K562 (cell line): ENCODE measurements at regions not wholly inside any gene's neighbourhood (a gene's known extent, or its start where the extent isn't known, plus 50 kb on each side); places are given as distances from the start of the nearest gene placed in this dataset.

Experiments
- ATF3 ChIP-seq, 2 experiments: fragments of 450-650 bp in 1 of 2; sonication (generic) in 1 of 2; formaldehyde crosslinking in 1 of 2; IDR thresholded peaks in 1 of 2; conservative IDR thresholded peaks in 1 of 2; 2 replicates each; pipeline versions ENCODE4 v1.6.1 to v1.8.1; 2016 to 2023; ENCODE audit warnings: mild to moderate bottlenecking in 2 of 2, moderate library complexity in 2 of 2, inconsistent platforms in 1 of 2, missing genetic modification reagents in 1 of 2
- CBFB ChIP-seq: sonication (generic); formaldehyde crosslinking; IDR thresholded peaks from 2 replicates; pipeline ENCODE4 v1.4.0; 2020; ENCODE audit warnings: mild to moderate bottlenecking, missing genetic modification reagents
- CTCF ChIP-seq, 3 experiments: IDR thresholded peaks in 2 of 3; conservative IDR thresholded peaks in 1 of 3; 2 replicates each; pipeline ENCODE4 v1.5.1; 2011 to 2012; ENCODE audit warnings: low read length in 3 of 3, mild to moderate bottlenecking in 3 of 3, control low read depth in 2 of 3, improper control_type of control experiment in 1 of 3, inconsistent platforms in 1 of 3, low read depth in 1 of 3, mixed read lengths in 1 of 3, moderate library complexity in 1 of 3; ENCODE audit not compliant: insufficient read depth in 2 of 3
- ELF1 ChIP-seq: fragments of 200-800 bp; sonication (Bioruptor generic); IDR thresholded peaks from 2 replicates; pipeline ENCODE4 v1.6.1; 2016; ENCODE audit warnings: missing genetic modification characterization, missing compliant biosample characterization
- MAFK ChIP-seq: IDR thresholded peaks from 2 replicates; pipeline ENCODE4 v1.6.1; 2011; ENCODE audit warnings: low read length, improper control_type of control experiment
- NFIC ChIP-seq: fragments of 450-650 bp; IDR thresholded peaks from 2 replicates; pipeline ENCODE4 v1.6.1; 2017; ENCODE audit warnings: mild to moderate bottlenecking, inconsistent platforms
- POLR2AphosphoS5 ChIP-seq: IDR thresholded peaks from 2 replicates; pipeline ENCODE4 v1.6.1; 2011; ENCODE audit warnings: mild to moderate bottlenecking, low read depth, low read length, moderate library complexity; ENCODE audit not compliant: control insufficient read depth, insufficient read depth
- RAD21 ChIP-seq, 2 experiments: fragments of 250-450 bp in 1 of 2; fragments of 450-650 bp in 1 of 2; sonication (Bioruptor Pico) in 1 of 2; formaldehyde crosslinking in 1 of 2; IDR thresholded peaks in 1 of 2; conservative IDR thresholded peaks in 1 of 2; 2 replicates each; pipeline versions ENCODE4 v1.4.0 to v1.8.0; 2020 to 2022; ENCODE audit warnings: mild to moderate bottlenecking in 2 of 2, moderate library complexity in 1 of 2
- SRSF7 ChIP-seq: fragments of 200-400 bp; formaldehyde crosslinking; optimal IDR thresholded peaks from 2 replicates; pipeline ENCODE3; 2017; ENCODE audit warnings: mild to moderate bottlenecking, low read depth, low read length
- TF ChIP-seq, protein P1 (sequence below): fragments of 450-650 bp; IDR thresholded peaks from 2 replicates; pipeline ENCODE4 v1.6.1; 2016; ENCODE audit warnings: low read depth

GRCh38 chr2:43045866-43046265 lies 180.5 kb downstream of the ZFP36L2 start:
- TF ChIP-seq, protein P1, sequence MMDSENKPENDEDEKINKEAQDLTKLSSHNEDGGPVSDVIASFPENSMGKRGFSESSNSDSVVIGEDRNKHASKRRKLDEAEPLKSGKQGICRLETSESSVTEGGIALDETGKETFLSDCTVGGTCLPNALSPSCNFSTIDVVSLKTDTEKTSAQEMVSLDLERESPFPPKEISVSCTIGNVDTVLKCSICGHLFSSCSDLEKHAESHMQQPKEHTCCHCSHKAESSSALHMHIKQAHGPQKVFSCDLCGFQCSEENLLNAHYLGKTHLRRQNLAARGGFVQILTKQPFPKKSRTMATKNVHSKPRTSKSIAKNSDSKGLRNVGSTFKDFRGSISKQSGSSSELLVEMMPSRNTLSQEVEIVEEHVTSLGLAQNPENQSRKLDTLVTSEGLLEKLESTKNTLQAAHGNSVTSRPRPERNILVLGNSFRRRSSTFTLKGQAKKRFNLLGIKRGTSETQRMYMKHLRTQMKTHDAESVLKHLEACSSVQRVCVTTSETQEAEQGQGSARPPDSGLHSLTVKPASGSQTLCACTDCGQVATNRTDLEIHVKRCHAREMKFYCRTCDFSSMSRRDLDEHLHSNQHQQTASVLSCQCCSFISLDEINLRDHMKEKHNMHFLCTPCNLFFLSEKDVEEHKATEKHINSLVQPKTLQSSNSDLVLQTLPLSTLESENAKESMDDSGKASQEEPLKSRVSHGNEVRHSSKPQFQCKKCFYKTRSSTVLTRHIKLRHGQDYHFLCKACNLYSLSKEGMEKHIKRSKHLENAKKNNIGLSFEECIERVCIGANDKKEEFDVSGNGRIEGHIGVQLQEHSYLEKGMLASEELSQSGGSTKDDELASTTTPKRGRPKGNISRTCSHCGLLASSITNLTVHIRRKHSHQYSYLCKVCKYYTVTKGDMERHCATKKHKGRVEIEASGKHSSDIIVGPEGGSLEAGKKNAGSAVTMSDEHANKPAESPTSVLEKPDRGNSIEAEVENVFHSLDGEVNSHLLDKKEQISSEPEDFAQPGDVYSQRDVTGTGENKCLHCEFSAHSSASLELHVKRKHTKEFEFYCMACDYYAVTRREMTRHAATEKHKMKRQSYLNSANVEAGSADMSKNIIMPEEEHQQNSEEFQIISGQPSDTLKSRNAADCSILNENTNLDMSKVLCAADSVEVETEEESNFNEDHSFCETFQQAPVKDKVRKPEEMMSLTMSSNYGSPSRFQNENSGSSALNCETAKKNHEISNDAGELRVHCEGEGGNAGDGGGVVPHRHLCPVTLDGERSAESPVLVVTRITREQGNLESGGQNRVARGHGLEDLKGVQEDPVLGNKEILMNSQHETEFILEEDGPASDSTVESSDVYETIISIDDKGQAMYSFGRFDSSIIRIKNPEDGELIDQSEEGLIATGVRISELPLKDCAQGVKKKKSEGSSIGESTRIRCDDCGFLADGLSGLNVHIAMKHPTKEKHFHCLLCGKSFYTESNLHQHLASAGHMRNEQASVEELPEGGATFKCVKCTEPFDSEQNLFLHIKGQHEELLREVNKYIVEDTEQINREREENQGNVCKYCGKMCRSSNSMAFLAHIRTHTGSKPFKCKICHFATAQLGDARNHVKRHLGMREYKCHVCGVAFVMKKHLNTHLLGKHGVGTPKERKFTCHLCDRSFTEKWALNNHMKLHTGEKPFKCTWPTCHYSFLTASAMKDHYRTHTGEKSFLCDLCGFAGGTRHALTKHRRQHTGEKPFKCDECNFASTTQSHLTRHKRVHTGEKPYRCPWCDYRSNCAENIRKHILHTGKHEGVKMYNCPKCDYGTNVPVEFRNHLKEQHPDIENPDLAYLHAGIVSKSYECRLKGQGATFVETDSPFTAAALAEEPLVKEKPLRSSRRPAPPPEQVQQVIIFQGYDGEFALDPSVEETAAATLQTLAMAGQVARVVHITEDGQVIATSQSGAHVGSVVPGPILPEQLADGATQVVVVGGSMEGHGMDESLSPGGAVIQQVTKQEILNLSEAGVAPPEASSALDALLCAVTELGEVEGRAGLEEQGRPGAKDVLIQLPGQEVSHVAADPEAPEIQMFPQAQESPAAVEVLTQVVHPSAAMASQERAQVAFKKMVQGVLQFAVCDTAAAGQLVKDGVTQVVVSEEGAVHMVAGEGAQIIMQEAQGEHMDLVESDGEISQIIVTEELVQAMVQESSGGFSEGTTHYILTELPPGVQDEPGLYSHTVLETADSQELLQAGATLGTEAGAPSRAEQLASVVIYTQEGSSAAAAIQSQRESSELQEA, result no peak
- no peak for TF ChIP-seq CBFB (CRISPR knock-in tag)
- no peak for TF ChIP-seq POLR2AphosphoS5
- TF ChIP-seq ELF1 (tag), result no peak
- no peak for TF ChIP-seq ATF3 (IDR thresholded peaks at IDR 0.05)
- no peak for TF ChIP-seq ATF3 (CRISPR knock-in tag; conservative IDR thresholded peaks at IDR 0.05)
- TF ChIP-seq MAFK, result no peak
- TF ChIP-seq SRSF7, result no peak
- no peak for TF ChIP-seq CTCF (IDR thresholded peaks at IDR 0.05 in 2 of 3, conservative IDR thresholded peaks at IDR 0.05 in 1 of 3; ENCODE audit: insufficient read depth in 2 of 3, low read depth in 1 of 3, low read length in 3 of 3)
- TF ChIP-seq NFIC, result no peak
- TF ChIP-seq RAD21 (CRISPR knock-in tag; conservative IDR thresholded peaks at IDR 0.05 in 1 of 2, IDR thresholded peaks at IDR 0.05 in 1 of 2), result no peak
